DND-41 (cell line): ENCODE measurements at regions not wholly inside any gene's neighbourhood (a gene's known extent, or its start where the extent isn't known, plus 50 kb on each side); places are given as distances from the start of the nearest gene placed in this dataset.

Experiments used
- ATAC-seq: fragments of 200-7000 bp; cut with Tn5 transposase; 3 replicates; pipeline ENCODE4 v1.9.1; 2021; ENCODE audit warnings: low read depth; ENCODE audit not compliant: insufficient read depth
- DNase-seq: peaks from one replicate; pipeline ENCODE4 v3.0.0-alpha.2; 2020
- H2AFZ ChIP-seq: 2 replicates; pipeline ENCODE4 v1.6.0; 2012; ENCODE audit warnings: low read depth, low read length
- H3K27ac ChIP-seq: 2 replicates; pipeline ENCODE4 v1.5.1; 2012; ENCODE audit warnings: low read length, inconsistent platforms
- H3K27me3 ChIP-seq: fragments of 200-600 bp; sonication (generic); 2 replicates; pipeline ENCODE4 v1.6.0; 2012; ENCODE audit warnings: low read length, mild to moderate bottlenecking, inconsistent platforms; ENCODE audit not compliant: insufficient read depth, poor library complexity
- H3K36me3 ChIP-seq: 2 replicates; pipeline ENCODE4 v1.5.1; 2012; ENCODE audit warnings: low read length, inconsistent platforms; ENCODE audit not compliant: insufficient read depth
- H3K4me1 ChIP-seq: 2 replicates; pipeline ENCODE4 v1.5.1; 2012; ENCODE audit warnings: mild to moderate bottlenecking, low read length; ENCODE audit not compliant: insufficient read depth
- H3K4me2 ChIP-seq: 2 replicates; pipeline ENCODE4 v1.6.0; 2012; ENCODE audit warnings: mild to moderate bottlenecking, moderate library complexity, low read length, inconsistent platforms; ENCODE audit not compliant: insufficient read depth
- H3K4me3 ChIP-seq, 2 experiments: fragments of 200-600 bp in 1 of 2; shearing (Covaris generic) in 1 of 2; 2 replicates each; pipeline ENCODE4 v1.5.1; 2012 to 2016; ENCODE audit warnings: inconsistent platforms in 2 of 2, low read length in 2 of 2, mild to moderate bottlenecking in 2 of 2, low read depth in 1 of 2, moderate library complexity in 1 of 2
- H3K79me2 ChIP-seq: 2 replicates; pipeline ENCODE4 v1.6.0; 2012; ENCODE audit warnings: low read length, inconsistent platforms; ENCODE audit not compliant: insufficient read depth
- H3K9ac ChIP-seq: 2 replicates; pipeline ENCODE4 v1.6.0; 2012; ENCODE audit warnings: low read depth, mild to moderate bottlenecking, inconsistent platforms, low read length, moderate library complexity
- H3K9me3 ChIP-seq: 2 replicates; pipeline ENCODE4 v1.5.1; 2012; ENCODE audit warnings: low read length, moderate library complexity, mild to moderate bottlenecking, inconsistent platforms; ENCODE audit not compliant: insufficient read depth, severe bottlenecking
- H4K20me1 ChIP-seq: 2 replicates; pipeline ENCODE4 v1.6.0; 2012; ENCODE audit warnings: low read length; ENCODE audit not compliant: insufficient read depth
- EZH2 ChIP-seq: IDR thresholded peaks from 3 replicates; pipeline ENCODE4 v1.6.1; 2012; ENCODE audit warnings: borderline replicate concordance, low read depth, mild to moderate bottlenecking, moderate library complexity, low read length, inconsistent platforms; ENCODE audit not compliant: severe bottlenecking
- TF ChIP-seq, protein P1 (sequence below): IDR thresholded peaks from 2 replicates; pipeline ENCODE4 v1.5.1; 2012; ENCODE audit warnings: borderline replicate concordance, low read length, moderate library complexity, mild to moderate bottlenecking; ENCODE audit not compliant: poor library complexity, severe bottlenecking; ENCODE audit errors: extremely low read depth

DNA sequence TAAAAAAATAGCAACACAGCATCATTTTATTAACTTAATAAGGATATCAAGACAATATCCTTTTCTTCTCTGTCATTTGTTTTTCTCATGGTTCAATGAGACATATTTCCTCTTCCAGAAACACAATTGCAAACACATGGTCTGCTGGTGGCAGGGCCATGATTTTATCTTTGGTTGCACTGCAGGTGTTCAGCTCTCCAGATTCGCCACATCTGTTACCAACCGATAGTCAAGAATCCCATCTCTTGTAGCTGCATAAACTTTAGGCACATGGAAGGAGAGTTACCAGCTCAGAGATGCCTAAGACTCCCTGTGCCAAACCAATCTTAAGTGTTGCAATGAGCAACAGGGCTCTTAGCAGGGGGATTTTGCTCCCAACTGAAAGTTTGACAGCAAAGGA is 1303.2 kb upstream of the CELF4 start:
- no peak for TF ChIP-seq EZH2
- TF ChIP-seq, protein P1, sequence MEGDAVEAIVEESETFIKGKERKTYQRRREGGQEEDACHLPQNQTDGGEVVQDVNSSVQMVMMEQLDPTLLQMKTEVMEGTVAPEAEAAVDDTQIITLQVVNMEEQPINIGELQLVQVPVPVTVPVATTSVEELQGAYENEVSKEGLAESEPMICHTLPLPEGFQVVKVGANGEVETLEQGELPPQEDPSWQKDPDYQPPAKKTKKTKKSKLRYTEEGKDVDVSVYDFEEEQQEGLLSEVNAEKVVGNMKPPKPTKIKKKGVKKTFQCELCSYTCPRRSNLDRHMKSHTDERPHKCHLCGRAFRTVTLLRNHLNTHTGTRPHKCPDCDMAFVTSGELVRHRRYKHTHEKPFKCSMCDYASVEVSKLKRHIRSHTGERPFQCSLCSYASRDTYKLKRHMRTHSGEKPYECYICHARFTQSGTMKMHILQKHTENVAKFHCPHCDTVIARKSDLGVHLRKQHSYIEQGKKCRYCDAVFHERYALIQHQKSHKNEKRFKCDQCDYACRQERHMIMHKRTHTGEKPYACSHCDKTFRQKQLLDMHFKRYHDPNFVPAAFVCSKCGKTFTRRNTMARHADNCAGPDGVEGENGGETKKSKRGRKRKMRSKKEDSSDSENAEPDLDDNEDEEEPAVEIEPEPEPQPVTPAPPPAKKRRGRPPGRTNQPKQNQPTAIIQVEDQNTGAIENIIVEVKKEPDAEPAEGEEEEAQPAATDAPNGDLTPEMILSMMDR: no peak
- Histone ChIP-seq H3K4me3 (no peak overlapping the region; a peak in 1 of 4 replicates), H3K9me3 (no peaks in the 10 kb centered on the region), H3K4me2 (peak overlapping the region; percentile 20), H3K79me2 (no peaks in the 10 kb centered on the region), H3K36me3 (no peaks in the 10 kb centered on the region), H3K27me3 (no peaks in the 10 kb centered on the region), H2AFZ (peak overlapping the region; percentile 57), H3K9ac (peak overlapping the region; percentile 38), H3K4me1 (peaks cover 43% of the 10 kb centered on the region), H3K27ac (peak overlapping the region; percentile 89), H4K20me1 (no peaks in the 10 kb centered on the region)
- ATAC-seq: peak; percentile 91
- peak; percentile 76 for DNase-seq

DNA sequence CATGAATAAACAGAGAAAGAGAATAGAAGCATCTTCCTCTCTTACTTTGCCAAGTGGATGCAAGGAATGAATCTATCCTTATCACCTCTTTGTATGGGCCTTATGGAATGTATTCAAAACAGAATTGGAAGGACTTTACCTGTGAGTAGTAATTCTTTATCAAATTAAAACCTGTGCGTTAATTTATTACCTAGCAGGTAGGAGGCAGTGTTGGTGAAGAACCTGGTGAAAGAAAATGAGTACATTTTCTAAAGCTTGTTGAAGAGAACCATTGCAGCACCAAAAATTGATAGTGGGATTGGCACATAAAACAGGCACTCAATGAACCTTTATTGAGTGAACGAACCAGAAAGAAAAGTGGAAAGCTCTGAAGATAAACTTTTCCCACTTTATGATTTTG is 1302.1 kb upstream of the CELF4 start:
- Histone ChIP-seq H3K27me3 (no peaks in the 10 kb centered on the region), H3K27ac (peak overlapping the region; percentile 89), H4K20me1 (no peaks in the 10 kb centered on the region), H3K4me3 (no peak overlapping the region), H3K79me2 (no peaks in the 10 kb centered on the region), H3K4me2 (no peak overlapping the region), H3K9me3 (no peaks in the 10 kb centered on the region), H2AFZ (peak overlapping the region; percentile 57), H3K36me3 (no peaks in the 10 kb centered on the region), H3K9ac (peak overlapping the region; percentile 36; the same call in 1 of the 2 replicates), H3K4me1 (peaks cover 43% of the 10 kb centered on the region)
- ATAC-seq (no peak), DNase-seq (no peak)
- TF ChIP-seq EZH2: no peak
- TF ChIP-seq, protein P1: no peak

DNA sequence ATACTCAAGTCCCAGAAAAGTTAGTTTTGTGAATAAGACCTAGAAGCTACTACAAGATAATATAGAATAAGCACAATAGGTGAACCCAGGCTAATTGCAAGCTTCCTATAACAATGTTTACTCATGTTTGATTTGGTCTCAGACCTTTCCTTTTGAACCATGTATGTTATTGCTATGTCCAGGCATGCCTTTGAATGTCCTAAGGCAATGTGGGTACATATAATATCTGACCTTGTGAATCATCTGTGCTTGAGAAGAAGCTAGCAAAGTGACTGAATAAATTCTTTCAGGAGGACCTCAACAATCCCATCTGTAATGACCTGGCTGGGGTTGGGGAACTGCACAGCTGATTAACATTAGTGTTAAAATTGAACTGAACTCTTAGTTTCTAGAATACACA is 1285.9 kb upstream of the CELF4 start:
- Histone ChIP-seq H3K4me1 (no peaks in the 10 kb centered on the region), H3K27ac (no peak overlapping the region), H3K27me3 (no peaks in the 10 kb centered on the region), H3K4me3 (no peak overlapping the region), H3K9ac (no peak overlapping the region), H3K79me2 (no peaks in the 10 kb centered on the region), H4K20me1 (no peaks in the 10 kb centered on the region), H3K36me3 (no peaks in the 10 kb centered on the region), H2AFZ (no peak overlapping the region), H3K4me2 (no peak overlapping the region), H3K9me3 (peaks cover 10% of the 10 kb centered on the region)
- no peak for ATAC-seq
- no peak for TF ChIP-seq EZH2
- TF ChIP-seq, protein P1: no peak
- no peak for DNase-seq

DNA sequence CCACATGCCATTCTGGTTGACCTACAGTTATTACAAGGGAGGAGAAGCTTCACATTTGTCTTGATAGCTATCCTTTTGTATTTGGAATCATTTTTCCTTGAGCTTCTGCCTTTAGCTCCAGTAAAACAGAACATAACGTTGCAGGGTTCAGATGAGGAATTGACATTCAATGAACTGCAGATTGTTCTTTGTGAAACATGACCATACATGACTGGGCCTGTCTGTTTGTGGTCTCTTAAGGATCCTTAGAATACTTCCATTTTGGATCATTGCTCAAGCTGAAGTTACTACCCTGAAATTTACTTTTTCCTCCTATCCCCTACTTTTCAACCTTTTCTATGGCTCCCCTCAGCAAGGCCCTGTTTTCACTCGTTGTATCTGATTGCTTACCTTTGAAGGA is 1281.7 kb upstream of the CELF4 start:
- no peaks in the 10 kb centered on the region for H3K27me3 ChIP-seq
- H4K20me1 ChIP-seq: no peaks in the 10 kb centered on the region
- H3K27ac ChIP-seq: no peak overlapping the region
- no peak overlapping the region for H3K9ac ChIP-seq
- no peak overlapping the region for H3K4me2 ChIP-seq
- no peak for ATAC-seq
- no peak overlapping the region for H2AFZ ChIP-seq
- H3K4me3 ChIP-seq: no peak overlapping the region
- H3K79me2 ChIP-seq: no peaks in the 10 kb centered on the region
- H3K4me1 ChIP-seq: no peaks in the 10 kb centered on the region
- H3K36me3 ChIP-seq: no peaks in the 10 kb centered on the region
- TF ChIP-seq EZH2: no peak
- TF ChIP-seq, protein P1: no peak
- H3K9me3 ChIP-seq: no peaks in the 10 kb centered on the region
- no peak for DNase-seq
